ENCODE measurements at regions not wholly inside any gene's neighbourhood (a gene's known extent, or its start where the extent isn't known, plus 50 kb on each side); places are given as distances from the start of the nearest gene placed in this dataset.
"Not testable (repeated sequence)": the region's sequence is repeated elsewhere in the genome, so short reads cannot be mapped to it uniquely, and the experiment has no call there.

GRCh38 chr7:13235436-13235835 lies 548.0 kb downstream of the ARL4A start:
- DNase-seq, result no peak

GRCh38 chr7:13236026-13236425 lies 548.6 kb downstream of the ARL4A start:
- DNase-seq, result no peak

GRCh38 chr7:13240349-13240748 lies 552.9 kb downstream of the ARL4A start:
- DNase-seq, result no peak

GRCh38 chr7:13241416-13241815 lies 554.0 kb downstream of the ARL4A start:
- no peak for DNase-seq

GRCh38 chr7:13257661-13258060 lies 570.2 kb downstream of the ARL4A start:
- no peak for DNase-seq

GRCh38 chr7:13258386-13258785 lies 571.0 kb downstream of the ARL4A start:
- no peak for DNase-seq

- DNase-seq, result no peak
These were observed 572.5 kb downstream of the ARL4A start for GRCh38 chr7:13259930-13260329.

- peak; percentile 51 for DNase-seq
These were observed 575.6 kb downstream of the ARL4A start for GRCh38 chr7:13262929-13263530.

- DNase-seq, result no peak
These were observed 577.8 kb downstream of the ARL4A start for GRCh38 chr7:13265271-13265670.

GRCh38 chr7:13274205-13274604 lies 586.8 kb downstream of the ARL4A start:
- DNase-seq, result not testable (repeated sequence)

- DNase-seq, result no peak
These were observed 589.5 kb downstream of the ARL4A start for GRCh38 chr7:13276977-13277376.

GRCh38 chr7:13278020-13278419 lies 590.6 kb downstream of the ARL4A start:
- DNase-seq, result no peak

GRCh38 chr7:13279854-13280435 lies 592.5 kb downstream of the ARL4A start:
- peak; percentile 8 for DNase-seq

- peak; percentile 20 for DNase-seq
These were observed 595.0 kb downstream of the ARL4A start for GRCh38 chr7:13282377-13282980.

- no peak for DNase-seq
These were observed 599.5 kb downstream of the ARL4A start for GRCh38 chr7:13286916-13287315.

GRCh38 chr7:13288516-13288915 lies 601.1 kb downstream of the ARL4A start:
- DNase-seq, result no peak

- DNase-seq, result no peak
These were observed 603.5 kb downstream of the ARL4A start for GRCh38 chr7:13290975-13291374.

GRCh38 chr7:13293264-13294002 lies 606.0 kb downstream of the ARL4A start:
- peak; percentile 16 for DNase-seq

- DNase-seq, result no peak
These were observed 619.6 kb downstream of the ARL4A start for GRCh38 chr7:13307040-13307439.

- no peak for DNase-seq
These were observed 621.0 kb downstream of the ARL4A start for GRCh38 chr7:13308423-13308822.

GRCh38 chr7:13309535-13309934 lies 622.1 kb downstream of the ARL4A start:
- DNase-seq, result no peak

- no peak for DNase-seq
These were observed 624.9 kb downstream of the ARL4A start for GRCh38 chr7:13312307-13312706.

GRCh38 chr7:13320333-13320732 lies 632.9 kb downstream of the ARL4A start:
- DNase-seq, result no peak

GRCh38 chr7:13321316-13321715 lies 633.9 kb downstream of the ARL4A start:
- no peak for DNase-seq

All from hindlimb muscle (tissue), 1 donor.